ENCODE measurements at regions not wholly inside any gene's neighbourhood (a gene's known extent, or its start where the extent isn't known, plus 50 kb on each side); places are given as distances from the start of the nearest gene placed in this dataset.

GRCh38 chr10:37732685-37733084, 124.7 kb downstream of the ZNF248 start:
- DNase-seq (ENCODE audit: low read depth, low spot score) (no peak), FAIRE-seq (no peak), ATAC-seq (no peak)
- Histone ChIP-seq H3K9me3 (replicated peaks; ENCODE audit: control insufficient read depth, insufficient read depth, low read length) (no peaks in the 10 kb centered on the region; the same call in 2 of the 3 replicates), H3K27me3 (replicated peaks in 1 of 2; ENCODE audit: control insufficient read depth in 2 of 2, insufficient read depth in 2 of 2, low read length in 1 of 2) (no peaks in the 10 kb centered on the region), H3K9ac (ENCODE audit: control insufficient read depth, insufficient read depth, low read length) (no peak overlapping the region), H3K36me3 (ENCODE audit: control insufficient read depth in 2 of 2, insufficient read depth in 2 of 2, low read length in 1 of 2) (no peaks in the 10 kb centered on the region), H3K4me1 (ENCODE audit: control insufficient read depth, insufficient read depth, low read length) (no peaks in the 10 kb centered on the region), H3K27ac (ENCODE audit: control insufficient read depth, insufficient read depth) (no peak overlapping the region), H4K20me1 (ENCODE audit: control insufficient read depth, insufficient read depth) (no peaks in the 10 kb centered on the region), H3K79me2 (ENCODE audit: control insufficient read depth, insufficient read depth, low read length) (no peaks in the 10 kb centered on the region), H2AFZ (ENCODE audit: control insufficient read depth, low read depth, low read length) (no peak overlapping the region), H3K4me2 (ENCODE audit: control insufficient read depth, insufficient read depth) (no peak overlapping the region), H3K4me3 (no peak overlapping the region)
- ChIA-PET CTCF (no interaction called here), RAD21 (ENCODE audit: unreplicated experiment) (no interaction called here), SMC1A (ENCODE audit: uncharacterized antibody, unreplicated experiment) (interaction anchor here (0.6 to 1.8 kb wide), 2 partner anchors 10 to 22 kb away, joined by 3 to 4 read pairs; no protein-coding TSS in a partner anchor), POLR2A (no interaction called here)
- no TSS peak for BruUV-seq (replicated peaks)
- in situ Hi-C loops (cut with MboI) (no loop called here), intact Hi-C loops (cut with micrococcal nuclease; ENCODE audit: unreplicated experiment) (no loop called here)
- TF ChIP-seq FOS (IDR thresholded peaks at IDR 0.05; ENCODE audit: borderline replicate concordance, extremely low read depth, insufficient read length): no peak
- TF ChIP-seq SIX5 (IDR thresholded peaks at IDR 0.05; ENCODE audit: low read depth, low read length, severe bottlenecking): no peak
- no peak for TF ChIP-seq BCL11A (IDR thresholded peaks at IDR 0.05; ENCODE audit: low read depth, low read length)
- TF ChIP-seq EGR1 (IDR thresholded peaks at IDR 0.05; ENCODE audit: borderline replicate concordance in 1 of 2, low read depth in 2 of 2, low read length in 2 of 2): no peak
- TF ChIP-seq RELB (IDR thresholded peaks at IDR 0.05; ENCODE audit: low read depth): no peak
- no peak for TF ChIP-seq NR2C1 (IDR thresholded peaks at IDR 0.05)
- TF ChIP-seq MXI1 (IDR thresholded peaks at IDR 0.05; ENCODE audit: low read depth, low read length): no peak
- no peak for TF ChIP-seq CREB1 (IDR thresholded peaks at IDR 0.05; ENCODE audit: low read depth)
- TF ChIP-seq CEBPZ (IDR thresholded peaks at IDR 0.05; ENCODE audit: low read depth, low read length): no peak
- no peak for TF ChIP-seq ESRRA (IDR thresholded peaks at IDR 0.05; ENCODE audit: low read length)
- TF ChIP-seq CBX3 (IDR thresholded peaks at IDR 0.05; ENCODE audit: borderline replicate concordance, low read depth): no peak
- TF ChIP-seq SMARCA5 (IDR thresholded peaks at IDR 0.05): no peak
- no peak for TF ChIP-seq NR2C2 (IDR thresholded peaks at IDR 0.05; ENCODE audit: borderline replicate concordance, control insufficient read depth, insufficient read length, low read depth)

Measured in GM12878 (cell line).